Hematopoietic multipotent progenitor cell (in vitro differentiated cells): ENCODE measurements at regions not wholly inside any gene's neighbourhood (a gene's known extent, or its start where the extent isn't known, plus 50 kb on each side); places are given as distances from the start of the nearest gene placed in this dataset.

Experiments used
- DNase-seq, 3 donors: peaks; one replicate each; pipeline ENCODE4 v3.0.0-alpha.2; 2011 to 2015; ENCODE audit warnings: low read depth in 2 of 3, low spot score in 2 of 3

GRCh38 chr6:4563156-4563555 is 213.0 kb upstream of the CDYL start:
- no peak for DNase-seq

- DNase-seq, result no peak
Measured at GRCh38 chr6:4561773-4562400, 214.3 kb upstream of the CDYL start.

- DNase-seq, result no peak
Measured at GRCh38 chr6:4561078-4561435, 215.1 kb upstream of the CDYL start.

GRCh38 chr6:4560221-4561077 is 215.8 kb upstream of the CDYL start:
- DNase-seq, result peak in 2 of 3 donors; percentile 11 to 23

- DNase-seq, result no peak
Measured at GRCh38 chr6:4559281-4559875, 216.8 kb upstream of the CDYL start.

GRCh38 chr6:4554645-4555044 is 221.6 kb upstream of the CDYL start:
- no peak for DNase-seq

GRCh38 chr6:4553387-4553786 is 222.8 kb upstream of the CDYL start:
- DNase-seq, result no peak

- no peak for DNase-seq
Measured at GRCh38 chr6:4550227-4550597, 226.0 kb upstream of the CDYL start.

GRCh38 chr6:4549556-4550226 is 226.5 kb upstream of the CDYL start:
- DNase-seq, result no peak

GRCh38 chr6:4545893-4546292 is 230.3 kb upstream of the CDYL start:
- no peak for DNase-seq

- DNase-seq, result peak in 1 of 3 donors; percentile 15
Measured at GRCh38 chr6:4543596-4543995, 232.6 kb upstream of the CDYL start.

GRCh38 chr6:4533576-4533975 is 242.6 kb upstream of the CDYL start:
- no peak for DNase-seq

GRCh38 chr6:4531406-4531805 is 244.8 kb upstream of the CDYL start:
- no peak for DNase-seq

- DNase-seq, result peak in 1 of 3 donors; percentile 46
Measured at GRCh38 chr6:4522453-4522852, 253.8 kb upstream of the CDYL start.

- DNase-seq, result no peak
Measured at GRCh38 chr6:4521070-4521469, 255.1 kb upstream of the CDYL start.

GRCh38 chr6:4518506-4518905 is 257.7 kb upstream of the CDYL start:
- DNase-seq, result no peak

- no peak for DNase-seq
Measured at GRCh38 chr6:4516206-4516605, 260.0 kb upstream of the CDYL start.

GRCh38 chr6:4513561-4513960 is 262.6 kb upstream of the CDYL start:
- DNase-seq, result no peak

GRCh38 chr6:4512051-4512471 is 264.1 kb upstream of the CDYL start:
- DNase-seq, result no peak

GRCh38 chr6:4511641-4512020 is 264.6 kb upstream of the CDYL start:
- no peak for DNase-seq

- DNase-seq, result no peak
Measured at GRCh38 chr6:4510906-4511640, 265.1 kb upstream of the CDYL start.
